Colonic mucosa (tissue), 4 donors: ENCODE measurements at regions not wholly inside any gene's neighbourhood (a gene's known extent, or its start where the extent isn't known, plus 50 kb on each side); places are given as distances from the start of the nearest gene placed in this dataset.

Experiments
- DNase-seq: peaks from one replicate; pipeline ENCODE4 v3.0.0-alpha.2; 2020
- H3K27ac ChIP-seq: fragments of 200-600 bp; one replicate; pipeline ENCODE4 v1.8.0; 2021
- H3K27me3 ChIP-seq: fragments of 200-600 bp; one replicate; pipeline ENCODE4 v1.8.0; 2021
- H3K36me3 ChIP-seq: fragments of 200-600 bp; one replicate; pipeline ENCODE4 v1.8.0; 2021
- H3K4me1 ChIP-seq: fragments of 200-600 bp; one replicate; pipeline ENCODE4 v1.8.0; 2021; ENCODE audit warnings: mild to moderate bottlenecking
- H3K4me3 ChIP-seq: fragments of 200-600 bp; one replicate; pipeline ENCODE4 v1.8.0; 2021
- H3K9ac ChIP-seq, 2 donors: one replicate each; pipeline ENCODE4 v1.7.0; 2013; ENCODE audit warnings: control low read depth in 2 of 2, low read depth in 2 of 2, low read length in 2 of 2
- H3K9me3 ChIP-seq: fragments of 200-600 bp; one replicate; pipeline ENCODE4 v1.8.0; 2021
- CTCF ChIP-seq: fragments of 200-600 bp; IDR thresholded peaks from one replicate; pipeline ENCODE4 v1.8.0; 2022; ENCODE audit warnings: antibody characterized with exemption, mild to moderate bottlenecking
- intact Hi-C: fragments of 100-400 bp; cut with DNase I; formaldehyde crosslinking; loops from one replicate; pipeline ENCODE4 v1.14.1; 2022
- donor health status: healthy.
- donor health status: DM: no; HTN: no; CAD: no.
- donor health status: DM: no; HTN: no; CAD: no.

- Histone ChIP-seq H3K27ac (no peak overlapping the region), H3K36me3 (no peaks in the 10 kb centered on the region), H3K4me1 (no peaks in the 10 kb centered on the region), H3K9me3 (no peaks in the 10 kb centered on the region), H3K9ac (no peak overlapping the region), H3K4me3 (no peak overlapping the region), H3K27me3 (no peaks in the 10 kb centered on the region)
- TF ChIP-seq CTCF, result no peak
- no peak for DNase-seq
- intact Hi-C loops, result no loop called here
Observed at GRCh38 chr1:22379566-22379965, 72.1 kb upstream of the ZBTB40 start.

GRCh38 chr1:22380024-22380785 lies 71.4 kb upstream of the ZBTB40 start:
- no peak overlapping the region for H3K4me3 ChIP-seq
- no peaks in the 10 kb centered on the region for H3K36me3 ChIP-seq
- H3K9me3 ChIP-seq, result no peaks in the 10 kb centered on the region
- H3K4me1 ChIP-seq, result no peaks in the 10 kb centered on the region
- H3K9ac ChIP-seq, result no peak overlapping the region
- intact Hi-C loops, result no loop called here
- H3K27ac ChIP-seq, result no peak overlapping the region
- no peak for TF ChIP-seq CTCF
- no peak for DNase-seq
- H3K27me3 ChIP-seq, result no peaks in the 10 kb centered on the region

- Histone ChIP-seq H3K36me3 (no peaks in the 10 kb centered on the region), H3K4me1 (no peaks in the 10 kb centered on the region), H3K9ac (no peak overlapping the region), H3K4me3 (no peak overlapping the region), H3K27ac (no peak overlapping the region), H3K27me3 (no peaks in the 10 kb centered on the region), H3K9me3 (no peaks in the 10 kb centered on the region)
- DNase-seq, result no peak
- no peak for TF ChIP-seq CTCF
- intact Hi-C loops, result no loop called here
Observed at GRCh38 chr1:22383526-22384294, 67.9 kb upstream of the ZBTB40 start.

GRCh38 chr1:22385537-22385936 lies 66.1 kb upstream of the ZBTB40 start:
- H3K4me1 ChIP-seq, result no peaks in the 10 kb centered on the region
- no peak for DNase-seq
- intact Hi-C loops, result no loop called here

GRCh38 chr1:22386774-22387173 lies 64.9 kb upstream of the ZBTB40 start:
- Histone ChIP-seq H3K27me3 (no peaks in the 10 kb centered on the region), H3K27ac (no peak overlapping the region), H3K4me1 (no peaks in the 10 kb centered on the region), H3K9ac (no peak overlapping the region), H3K4me3 (no peak overlapping the region), H3K9me3 (no peaks in the 10 kb centered on the region), H3K36me3 (no peaks in the 10 kb centered on the region)
- no peak for TF ChIP-seq CTCF
- DNase-seq, result no peak
- intact Hi-C loops, result no loop called here

More at GRCh38 chr1:22385537-22385936, 66.1 kb upstream of the ZBTB40 start:
- H3K36me3 ChIP-seq, result no peaks in the 10 kb centered on the region
- H3K9me3 ChIP-seq, result no peaks in the 10 kb centered on the region
- H3K9ac ChIP-seq, result no peak overlapping the region
- H3K4me3 ChIP-seq, result no peak overlapping the region
- H3K27me3 ChIP-seq, result no peaks in the 10 kb centered on the region
- H3K27ac ChIP-seq, result no peak overlapping the region
- TF ChIP-seq CTCF, result no peak
